HL-60 (cell line): ENCODE measurements at regions not wholly inside any gene's neighbourhood (a gene's known extent, or its start where the extent isn't known, plus 50 kb on each side); places are given as distances from the start of the nearest gene placed in this dataset.

ENCODE experiments used
- DNase-seq, 2 experiments: peaks; one replicate each; pipeline ENCODE4 v3.0.0-alpha.2; 2010 to 2020; ENCODE audit warnings: low read depth in 1 of 2, low spot score in 1 of 2
- H3K27ac ChIP-seq: fragments of 250-450 bp; sonication (Bioruptor Pico); replicated peaks from 2 replicates; pipeline ENCODE4 v1.5.1; 2020; ENCODE audit warnings: mild to moderate bottlenecking, moderate library complexity
- H3K27me3 ChIP-seq: fragments of 250-450 bp; sonication (Bioruptor Pico); 2 replicates; pipeline ENCODE4 v1.5.1; 2021; ENCODE audit warnings: mild to moderate bottlenecking, moderate library complexity; ENCODE audit not compliant: insufficient read depth, poor library complexity, severe bottlenecking
- H3K4me3 ChIP-seq: replicated peaks from 2 replicates; pipeline ENCODE4 v1.5.1; 2011; ENCODE audit warnings: mild to moderate bottlenecking, control low read depth, low read length; ENCODE audit not compliant: insufficient read depth
- CTCF ChIP-seq: IDR thresholded peaks from one replicate; pipeline ENCODE4 v1.5.1; 2011; ENCODE audit warnings: low read length, control low read depth, inconsistent platforms; ENCODE audit not compliant: insufficient read depth
- GABPA ChIP-seq: IDR thresholded peaks from 2 replicates; pipeline ENCODE4 v1.6.1; 2012; ENCODE audit warnings: low read depth
- POLR2AphosphoS5 ChIP-seq: IDR thresholded peaks from 2 replicates; pipeline ENCODE4 v1.6.1; 2012; ENCODE audit warnings: low read depth
- REST ChIP-seq: IDR thresholded peaks from 2 replicates; pipeline ENCODE4 v1.6.1; 2012; ENCODE audit warnings: low read depth; ENCODE audit not compliant: insufficient replicate concordance
- SPI1 ChIP-seq: IDR thresholded peaks from 2 replicates; pipeline ENCODE4 v1.6.1; 2012; ENCODE audit warnings: low read depth, mild to moderate bottlenecking, borderline replicate concordance

GRCh38 chr10:120996456-120997034, 145.4 kb downstream of the WDR11 start:
- Histone ChIP-seq H3K27ac (no peak overlapping the region), H3K27me3 (no peaks in the 10 kb centered on the region), H3K4me3 (no peak overlapping the region)
- no peak for DNase-seq
- TF ChIP-seq REST (no peak), SPI1 (no peak), GABPA (no peak), POLR2AphosphoS5 (no peak), CTCF (no peak)

GRCh38 chr10:120997313-120997712, 146.2 kb downstream of the WDR11 start:
- Histone ChIP-seq H3K27me3 (no peaks in the 10 kb centered on the region), H3K4me3 (no peak overlapping the region), H3K27ac (no peak overlapping the region)
- TF ChIP-seq POLR2AphosphoS5, result no peak
- no peak for TF ChIP-seq GABPA
- TF ChIP-seq CTCF, result no peak
- TF ChIP-seq SPI1, result no peak
- TF ChIP-seq REST, result no peak
- DNase-seq, result no peak

- TF ChIP-seq POLR2AphosphoS5, result no peak
- TF ChIP-seq GABPA, result no peak
- TF ChIP-seq SPI1, result no peak
- no peak for TF ChIP-seq CTCF
- no peak for TF ChIP-seq REST
- Histone ChIP-seq H3K4me3 (no peak overlapping the region), H3K27ac (no peak overlapping the region), H3K27me3 (no peaks in the 10 kb centered on the region)
- no peak for DNase-seq
Observed at GRCh38 chr10:120997756-120998155, 146.6 kb downstream of the WDR11 start.
